GM03348 (cell line): ENCODE measurements at regions not wholly inside any gene's neighbourhood (a gene's known extent, or its start where the extent isn't known, plus 50 kb on each side); places are given as distances from the start of the nearest gene placed in this dataset.

Experiments
- DNase-seq: peaks from one replicate; pipeline ENCODE4 v3.0.0; 2012; ENCODE audit warnings: low spot score

GRCh38 chr6:139923964-139924475 lies 549.6 kb upstream of the CITED2 start:
- DNase-seq = no peak

- no peak for DNase-seq
Observed at GRCh38 chr6:139922236-139922635, 547.8 kb upstream of the CITED2 start.

GRCh38 chr6:139920776-139921100 lies 546.3 kb upstream of the CITED2 start:
- DNase-seq = no peak

GRCh38 chr6:139920027-139920775 lies 545.8 kb upstream of the CITED2 start:
- no peak for DNase-seq

- no peak for DNase-seq
Observed at GRCh38 chr6:139919107-139920026, 544.9 kb upstream of the CITED2 start.

GRCh38 chr6:139917951-139918630 lies 543.6 kb upstream of the CITED2 start:
- no peak for DNase-seq

- DNase-seq = no peak
Observed at GRCh38 chr6:139914910-139915309, 540.5 kb upstream of the CITED2 start.

GRCh38 chr6:139912735-139913400 lies 538.4 kb upstream of the CITED2 start:
- no peak for DNase-seq

- no peak for DNase-seq
Observed at GRCh38 chr6:139909992-139910391, 535.5 kb upstream of the CITED2 start.

- peak; percentile 15 for DNase-seq
Observed at GRCh38 chr6:139905404-139906052, 531.1 kb upstream of the CITED2 start.

- no peak for DNase-seq
Observed at GRCh38 chr6:139904568-139904967, 530.1 kb upstream of the CITED2 start.

- DNase-seq = no peak
Observed at GRCh38 chr6:139904158-139904533, 529.7 kb upstream of the CITED2 start.

GRCh38 chr6:139903411-139904157 lies 529.1 kb upstream of the CITED2 start:
- DNase-seq = no peak

- no peak for DNase-seq
Observed at GRCh38 chr6:139895205-139895793, 520.9 kb upstream of the CITED2 start.

- no peak for DNase-seq
Observed at GRCh38 chr6:139894271-139894670, 519.8 kb upstream of the CITED2 start.

GRCh38 chr6:139891471-139891870 lies 517.0 kb upstream of the CITED2 start:
- DNase-seq = no peak

- DNase-seq = peak; percentile 44
Observed at GRCh38 chr6:139888681-139889122, 514.3 kb upstream of the CITED2 start.

GRCh38 chr6:139887275-139887674 lies 512.8 kb upstream of the CITED2 start:
- DNase-seq = no peak

- no peak for DNase-seq
Observed at GRCh38 chr6:139886396-139886795, 511.9 kb upstream of the CITED2 start.

GRCh38 chr6:139885909-139886308 lies 511.5 kb upstream of the CITED2 start:
- no peak for DNase-seq
